UCSD-AML1 (cell line): ENCODE measurements at regions not wholly inside any gene's neighbourhood (a gene's known extent, or its start where the extent isn't known, plus 50 kb on each side); places are given as distances from the start of the nearest gene placed in this dataset.
"Not testable (repeated sequence)": the region's sequence is repeated elsewhere in the genome, so short reads cannot be mapped to it uniquely, and the experiment has no call there.

Experiments used
- DNase-seq: peaks from one replicate; lab custom pipeline; 2025; ENCODE audit not compliant: unreplicated experiment; lab: John Stamatoyannopoulos, UW

GRCh38 chr15:62868507-62868906 is 174.0 kb upstream of the TPM1 start:
- no peak for DNase-seq

DNA sequence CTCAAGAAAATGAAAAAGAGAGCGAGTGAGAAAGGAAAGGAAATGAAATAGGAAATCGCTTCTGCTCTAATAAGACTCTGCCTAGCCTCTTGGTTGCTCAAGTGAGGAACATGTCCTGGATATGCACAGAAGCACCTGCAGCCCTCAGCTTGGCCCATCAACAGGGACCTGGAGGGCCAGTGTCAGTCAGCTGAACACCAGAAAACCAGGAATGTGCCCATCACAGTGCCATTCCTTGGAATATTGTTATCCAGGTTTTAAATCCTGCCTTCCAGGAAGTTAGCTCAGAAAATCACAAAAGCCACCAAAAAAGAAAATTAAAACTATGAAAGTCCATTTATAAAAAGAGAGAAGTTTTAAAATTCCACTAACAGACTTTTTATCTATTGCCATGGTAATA is 173.4 kb upstream of the TPM1 start:
- no peak for DNase-seq

DNA sequence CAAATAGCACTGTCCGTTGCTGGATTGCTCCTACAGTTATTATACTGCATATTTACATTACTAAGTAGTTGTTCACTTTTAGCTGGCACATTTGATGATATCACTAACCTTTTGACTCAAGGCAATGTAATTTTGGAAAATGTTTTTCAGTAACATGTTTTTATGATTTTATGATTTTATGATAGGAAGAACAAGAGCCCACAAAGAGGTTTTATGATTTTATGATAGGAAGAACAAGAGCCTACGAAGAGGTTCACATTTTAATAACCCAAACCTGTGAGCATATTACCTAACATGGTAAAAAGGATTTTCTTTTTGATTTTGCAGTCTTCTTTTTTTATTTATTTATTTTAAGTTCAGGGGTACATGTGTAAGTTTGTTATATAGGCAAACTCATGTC is 172.3 kb upstream of the TPM1 start:
- DNase-seq = no peak

DNA sequence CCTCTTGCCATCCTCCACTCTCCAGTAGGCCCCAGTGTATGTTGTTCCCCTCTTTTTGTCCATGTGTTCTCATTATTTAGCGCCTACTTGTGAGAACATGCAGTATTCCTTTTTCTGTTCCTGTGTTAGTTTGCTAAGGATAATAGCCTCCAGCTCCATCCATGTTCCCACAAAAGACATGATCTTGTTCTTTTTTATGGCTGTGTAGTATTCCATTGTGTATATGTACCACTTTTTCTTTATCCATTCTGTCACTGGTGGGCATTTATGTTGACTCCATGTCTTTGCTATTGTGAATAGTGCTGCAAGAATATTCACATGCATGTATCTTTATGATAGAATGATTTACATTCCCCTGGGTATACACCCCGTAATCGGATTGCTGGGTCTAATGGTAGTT is 171.8 kb upstream of the TPM1 start:
- not testable (repeated sequence) for DNase-seq

- no peak for DNase-seq
Measured at GRCh38 chr15:62873203-62873602, 169.3 kb upstream of the TPM1 start.

GRCh38 chr15:62874064-62874463 is 168.5 kb upstream of the TPM1 start:
- no peak for DNase-seq

GRCh38 chr15:62874959-62875625 is 167.5 kb upstream of the TPM1 start:
- DNase-seq = no peak

DNA sequence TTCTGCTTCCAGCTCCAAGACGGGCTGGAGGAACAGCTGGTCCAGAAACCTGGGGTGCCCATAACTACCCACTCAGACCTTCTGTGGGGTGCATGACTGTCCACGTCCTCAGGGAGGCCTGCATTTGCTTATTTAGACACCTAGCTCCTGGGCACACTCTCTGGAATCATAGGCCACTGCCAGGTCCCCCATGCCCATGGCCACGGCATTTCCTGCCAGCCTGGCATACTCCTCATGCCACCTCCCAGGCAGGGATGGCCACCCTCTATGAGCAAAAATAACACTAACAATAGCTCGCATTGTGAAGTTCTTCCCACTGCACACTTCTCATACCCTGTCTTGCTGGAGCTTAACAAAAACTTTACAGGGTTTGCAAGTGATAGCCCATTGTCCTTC is 166.9 kb upstream of the TPM1 start:
- DNase-seq = no peak

DNA sequence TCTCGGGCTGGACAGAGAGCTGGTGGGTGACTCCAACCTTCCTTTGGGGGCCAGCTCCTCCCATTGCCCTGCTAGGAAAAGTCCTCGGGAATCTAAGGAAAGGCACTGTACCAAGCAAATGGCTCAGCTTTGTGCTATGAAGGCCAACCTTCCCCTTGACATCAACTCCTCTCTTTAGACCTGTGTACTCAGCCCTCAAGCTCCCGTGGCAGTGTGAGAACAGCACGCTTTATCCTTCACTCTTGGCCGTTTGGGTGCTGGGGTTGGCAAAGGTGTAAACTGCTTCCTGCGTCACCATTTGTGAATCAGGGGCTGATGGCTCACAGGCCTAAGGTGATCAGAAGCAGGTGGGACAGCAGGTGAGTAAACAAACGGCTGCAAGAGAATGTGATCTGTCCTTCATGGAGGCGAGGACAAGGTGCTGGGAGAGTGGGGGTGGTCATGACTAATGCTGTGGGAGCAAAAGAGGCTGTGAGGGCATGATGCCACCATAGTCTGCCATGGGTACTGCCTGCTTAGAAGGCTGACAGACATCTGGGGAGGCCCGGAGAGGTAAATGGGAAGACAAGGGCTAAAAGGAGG is 165.2 kb upstream of the TPM1 start:
- no peak for DNase-seq

DNA sequence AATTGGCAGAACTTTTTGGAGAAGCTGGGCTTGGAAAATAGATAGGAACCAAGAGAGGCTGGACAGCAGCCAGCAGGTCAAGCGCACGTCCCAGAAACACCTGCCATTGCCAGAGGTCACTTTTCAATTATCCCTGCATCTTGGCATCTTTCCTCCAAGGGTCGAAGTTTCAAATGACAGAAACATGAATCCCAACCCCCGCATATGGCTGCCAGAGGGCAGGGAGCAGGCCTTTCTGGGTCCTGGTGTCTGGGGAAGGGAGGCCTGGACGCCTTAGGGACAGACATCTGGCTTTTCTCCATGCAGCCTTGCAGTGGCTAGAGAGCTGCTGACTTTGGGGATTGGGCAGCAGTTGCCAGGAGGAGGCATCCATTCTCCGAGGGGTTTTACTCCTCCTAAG is 164.5 kb upstream of the TPM1 start:
- DNase-seq = no peak

DNA sequence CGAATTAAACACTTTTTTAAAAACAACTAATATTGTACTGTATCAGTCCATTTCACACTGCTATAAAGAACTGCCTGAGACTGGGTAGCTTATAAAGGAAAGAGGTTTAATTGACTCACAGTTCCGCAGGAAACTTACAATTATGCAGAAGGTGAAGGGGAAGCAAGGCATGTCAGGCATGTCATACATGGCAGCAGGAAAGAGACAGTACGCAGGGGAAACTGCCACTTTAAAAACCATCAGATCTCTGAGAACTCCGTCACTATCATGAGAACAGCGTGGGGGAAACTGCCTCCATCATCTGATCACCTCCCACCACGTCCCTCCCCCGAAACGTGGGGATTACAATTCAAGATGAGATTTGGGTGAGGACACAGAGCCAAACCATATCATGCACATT is 162.8 kb upstream of the TPM1 start:
- DNase-seq = no peak

DNA sequence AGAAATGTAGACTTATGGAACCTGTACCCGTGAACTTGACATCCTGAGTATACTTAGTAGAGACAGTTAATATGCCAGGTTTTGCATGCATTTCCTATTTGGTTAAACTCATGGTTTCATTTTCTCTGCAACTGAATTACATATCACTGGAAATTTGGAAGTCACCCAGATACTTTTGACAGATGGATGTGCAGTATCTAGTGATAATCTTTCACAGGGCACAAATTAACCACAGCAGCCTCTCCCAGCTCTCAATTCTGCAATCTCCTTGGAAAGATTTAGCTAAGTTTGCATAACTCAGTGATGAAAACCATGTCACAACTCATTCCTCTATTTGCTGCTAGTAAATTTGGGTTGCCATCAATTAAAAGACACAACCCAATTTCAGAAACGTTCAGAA is 162.3 kb upstream of the TPM1 start:
- DNase-seq = no peak

GRCh38 chr15:62881056-62881455 is 161.5 kb upstream of the TPM1 start:
- no peak for DNase-seq

DNA sequence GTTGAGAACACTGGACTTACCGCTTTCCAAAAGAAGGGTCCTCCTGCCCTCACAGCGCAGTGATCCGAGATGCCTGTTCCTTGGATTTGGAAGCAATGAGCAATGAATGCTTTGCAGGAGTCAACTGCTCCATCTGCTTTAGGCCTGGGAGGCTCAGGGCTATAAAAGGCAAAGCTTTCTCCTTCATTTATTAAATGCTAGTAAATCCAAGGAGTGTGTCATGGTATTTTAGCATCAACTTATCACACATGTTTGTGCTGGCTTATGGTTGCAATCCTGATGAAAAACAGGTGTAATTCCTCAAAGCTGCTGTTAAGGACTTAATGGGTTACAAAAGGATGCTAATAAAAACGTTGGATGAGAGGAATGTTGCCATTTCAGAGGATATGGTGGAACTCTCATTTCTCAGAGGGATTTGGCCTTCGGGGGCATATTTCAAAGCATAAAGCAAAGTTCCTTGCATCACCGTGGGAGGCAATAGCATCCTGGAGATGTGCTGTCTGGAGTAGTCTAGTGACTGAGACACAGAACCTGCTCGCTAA is 158.5 kb upstream of the TPM1 start:
- DNase-seq = no peak

DNA sequence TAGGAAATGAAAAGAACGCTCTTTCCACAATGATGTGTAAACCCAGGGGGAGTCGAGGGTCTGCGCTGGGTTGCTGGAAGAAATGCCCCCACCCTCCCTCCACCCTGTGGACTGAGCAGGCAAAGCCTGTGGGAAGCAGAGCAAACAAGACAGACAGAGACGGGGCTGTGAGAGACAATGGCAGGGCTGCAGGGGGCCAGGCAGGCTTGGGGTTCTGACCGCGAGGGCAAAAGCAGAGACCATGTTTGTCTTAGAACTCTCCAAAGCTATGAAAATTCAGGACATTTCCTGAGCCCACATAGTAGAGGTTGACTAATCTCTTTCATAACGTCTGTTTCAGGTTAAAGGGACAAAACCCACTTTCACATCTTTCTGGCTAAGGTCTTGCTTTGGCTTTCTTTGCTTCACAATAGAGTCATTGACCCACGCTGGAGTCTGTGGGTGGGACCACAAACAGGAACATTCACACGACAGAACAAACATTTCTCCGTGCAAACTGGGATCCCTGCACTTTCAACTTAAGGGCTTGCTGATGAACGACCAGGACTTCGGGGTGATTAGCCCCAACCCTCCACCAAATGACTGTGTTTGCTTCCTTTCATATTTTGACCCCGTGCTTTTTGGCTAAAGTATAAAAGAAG is 156.0 kb upstream of the TPM1 start:
- no peak for DNase-seq

- DNase-seq = no peak
Measured at GRCh38 chr15:62887113-62887570, 155.4 kb upstream of the TPM1 start.

DNA sequence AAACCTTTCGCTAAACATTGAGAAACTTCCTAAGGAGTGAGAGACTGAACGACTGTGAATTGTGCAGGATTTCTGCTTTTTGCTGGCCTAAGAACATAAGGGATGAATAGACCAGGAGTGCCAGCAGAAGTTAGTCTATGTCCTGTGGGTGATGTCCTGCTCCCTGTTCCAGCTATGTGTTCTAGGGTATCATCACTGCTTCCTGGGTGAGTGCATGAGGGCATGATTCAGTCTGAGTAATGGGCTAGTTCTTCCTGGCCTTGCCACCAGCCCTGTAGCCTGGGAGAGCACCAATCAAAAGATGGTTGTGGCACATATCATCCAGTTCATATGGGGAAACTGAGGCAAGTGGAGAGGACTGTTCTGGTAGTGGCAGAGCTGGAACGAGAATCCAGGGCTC is 153.9 kb upstream of the TPM1 start:
- DNase-seq = no peak

DNA sequence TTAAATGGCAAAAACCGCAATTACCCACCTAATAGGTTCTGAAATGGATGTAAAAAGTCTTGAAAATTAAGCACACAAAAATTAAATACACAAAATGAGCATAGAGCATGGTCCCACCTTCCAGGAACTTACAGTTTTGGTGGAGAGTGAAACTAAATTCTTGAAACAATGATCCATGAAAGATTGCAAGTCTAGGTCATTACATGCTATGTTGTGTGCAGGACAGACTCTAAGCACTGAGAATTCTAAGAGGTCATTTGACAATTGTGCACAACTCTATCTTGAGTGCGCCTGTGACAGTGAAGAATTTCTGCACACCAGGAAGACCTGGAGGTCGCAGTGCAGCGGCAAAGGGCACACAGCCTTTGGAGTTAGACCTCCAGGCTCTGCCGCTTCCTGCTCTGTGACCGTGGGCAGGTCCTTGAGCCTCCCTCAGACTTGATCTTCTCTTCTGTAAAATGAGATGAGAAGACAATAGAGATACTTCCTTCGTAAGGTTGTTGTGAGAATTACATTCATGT is 153.3 kb upstream of the TPM1 start:
- no peak for DNase-seq

- DNase-seq = no peak
Measured at GRCh38 chr15:62889734-62890505, 152.6 kb upstream of the TPM1 start.

- DNase-seq = no peak
Measured at GRCh38 chr15:62894322-62895085, 148.0 kb upstream of the TPM1 start.
